Activated naive CD4-positive, alpha-beta T cell treated with Interleukin-2 at 50 U/mL for 16 hours (primary cell): ENCODE measurements at regions not wholly inside any gene's neighbourhood (a gene's known extent, or its start where the extent isn't known, plus 50 kb on each side); places are given as distances from the start of the nearest gene placed in this dataset.
"Not testable (repeated sequence)": the region's sequence is repeated elsewhere in the genome, so short reads cannot be mapped to it uniquely, and the experiment has no call there.

Experiments used
- DNase-seq: peaks from one replicate; pipeline ENCODE4 v3.0.0-alpha.2; 2020

- DNase-seq, result no peak
These were observed 100.7 kb downstream of the SLC16A1 start for GRCh38 chr1:112855152-112855828.

GRCh38 chr1:112854368-112854984, 101.5 kb downstream of the SLC16A1 start:
- not testable (repeated sequence) for DNase-seq

GRCh38 chr1:112853915-112854314, 102.1 kb downstream of the SLC16A1 start:
- not testable (repeated sequence) for DNase-seq

GRCh38 chr1:112852934-112853333, 103.1 kb downstream of the SLC16A1 start:
- DNase-seq, result no peak

- no peak for DNase-seq
These were observed 103.7 kb downstream of the SLC16A1 start for GRCh38 chr1:112852276-112852675.

- DNase-seq, result no peak
These were observed 105.8 kb downstream of the SLC16A1 start for GRCh38 chr1:112850034-112850757.

- no peak for DNase-seq
These were observed 106.5 kb downstream of the SLC16A1 start for GRCh38 chr1:112849425-112850033.

GRCh38 chr1:112841825-112842224, 114.2 kb downstream of the SLC16A1 start:
- no peak for DNase-seq

GRCh38 chr1:112840631-112841624, 115.1 kb downstream of the SLC16A1 start:
- no peak for DNase-seq

GRCh38 chr1:112836642-112837041, 119.4 kb downstream of the SLC16A1 start:
- no peak for DNase-seq

GRCh38 chr1:112833806-112834205, 118.7 kb upstream of the PPM1J start:
- DNase-seq, result no peak

GRCh38 chr1:112832259-112832658, 117.1 kb upstream of the PPM1J start:
- DNase-seq, result not testable (repeated sequence)

GRCh38 chr1:112829691-112830090, 114.6 kb upstream of the PPM1J start:
- DNase-seq, result not testable (repeated sequence)

- DNase-seq, result no peak
These were observed 113.6 kb upstream of the PPM1J start for GRCh38 chr1:112828716-112829115.

- DNase-seq, result not testable (repeated sequence)
These were observed 112.3 kb upstream of the PPM1J start for GRCh38 chr1:112827391-112827790.

- DNase-seq, result no peak
These were observed 111.2 kb upstream of the PPM1J start for GRCh38 chr1:112826217-112826944.

- DNase-seq, result not testable (repeated sequence)
These were observed 110.6 kb upstream of the PPM1J start for GRCh38 chr1:112825563-112826216.

- DNase-seq, result not testable (repeated sequence)
These were observed 109.9 kb upstream of the PPM1J start for GRCh38 chr1:112825075-112825474.

- DNase-seq, result not testable (repeated sequence)
These were observed 106.4 kb upstream of the PPM1J start for GRCh38 chr1:112821307-112822063.
